Fibroblast of villous mesenchyme (primary cell): ENCODE measurements at regions not wholly inside any gene's neighbourhood (a gene's known extent, or its start where the extent isn't known, plus 50 kb on each side); places are given as distances from the start of the nearest gene placed in this dataset.

ENCODE experiments used
- DNase-seq: peaks from one replicate; pipeline ENCODE4 v3.0.0-alpha.2; 2010; ENCODE audit warnings: low read depth
- H3K4me3 ChIP-seq: 2 replicates; pipeline ENCODE4 v1.5.1; 2011; ENCODE audit warnings: low read depth, mild to moderate bottlenecking, low read length
- CTCF ChIP-seq: IDR thresholded peaks from 2 replicates; pipeline ENCODE4 v1.5.1; 2012; ENCODE audit warnings: low read depth, mild to moderate bottlenecking, low read length; ENCODE audit not compliant: insufficient read depth

- no peak overlapping the region for H3K4me3 ChIP-seq
- peak; percentile 21 for DNase-seq
- no peak for TF ChIP-seq CTCF
These were observed 205.6 kb upstream of the EOLA2 start for GRCh38 chrX:150143721-150144440.

GRCh38 chrX:150146271-150146896, 208.1 kb upstream of the EOLA2 start:
- no peak overlapping the region for H3K4me3 ChIP-seq
- TF ChIP-seq CTCF: no peak
- no peak for DNase-seq

- H3K4me3 ChIP-seq: no peak overlapping the region
- TF ChIP-seq CTCF: no peak
- no peak for DNase-seq
These were observed 210.7 kb upstream of the EOLA2 start for GRCh38 chrX:150148749-150149672.

- H3K4me3 ChIP-seq: no peak overlapping the region
- no peak for DNase-seq
- TF ChIP-seq CTCF: no peak
These were observed 211.9 kb upstream of the EOLA2 start for GRCh38 chrX:150150076-150150779.

- no peak for TF ChIP-seq CTCF
- no peak for DNase-seq
- H3K4me3 ChIP-seq: no peak overlapping the region
These were observed 212.4 kb upstream of the MAMLD1 start for GRCh38 chrX:150150780-150151125.

GRCh38 chrX:150152036-150152435, 211.1 kb upstream of the MAMLD1 start:
- no peak for DNase-seq
- TF ChIP-seq CTCF: no peak
- H3K4me3 ChIP-seq: no peak overlapping the region
